ENCODE measurements at regions not wholly inside any gene's neighbourhood (a gene's known extent, or its start where the extent isn't known, plus 50 kb on each side); places are given as distances from the start of the nearest gene placed in this dataset.

DNA sequence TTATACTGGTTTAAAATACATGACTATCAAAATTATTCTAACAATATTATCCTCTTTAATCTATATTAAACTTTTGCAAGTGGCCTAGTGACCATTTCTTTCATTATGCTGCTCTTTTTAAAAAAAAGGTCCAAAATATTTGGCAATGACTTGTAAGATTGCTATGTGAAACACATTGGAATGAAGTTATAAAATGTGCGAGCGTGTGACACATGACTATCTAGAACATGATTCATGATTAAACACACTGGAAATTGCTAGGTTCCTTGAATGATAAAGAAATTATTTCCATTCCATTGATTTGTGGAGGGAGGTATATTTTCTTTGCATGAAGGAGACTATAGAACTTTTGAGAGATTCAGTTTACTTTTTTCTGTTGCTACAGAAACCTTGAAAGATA is 739.1 kb downstream of the DIAPH3 start:
- TF ChIP-seq, protein P1, sequence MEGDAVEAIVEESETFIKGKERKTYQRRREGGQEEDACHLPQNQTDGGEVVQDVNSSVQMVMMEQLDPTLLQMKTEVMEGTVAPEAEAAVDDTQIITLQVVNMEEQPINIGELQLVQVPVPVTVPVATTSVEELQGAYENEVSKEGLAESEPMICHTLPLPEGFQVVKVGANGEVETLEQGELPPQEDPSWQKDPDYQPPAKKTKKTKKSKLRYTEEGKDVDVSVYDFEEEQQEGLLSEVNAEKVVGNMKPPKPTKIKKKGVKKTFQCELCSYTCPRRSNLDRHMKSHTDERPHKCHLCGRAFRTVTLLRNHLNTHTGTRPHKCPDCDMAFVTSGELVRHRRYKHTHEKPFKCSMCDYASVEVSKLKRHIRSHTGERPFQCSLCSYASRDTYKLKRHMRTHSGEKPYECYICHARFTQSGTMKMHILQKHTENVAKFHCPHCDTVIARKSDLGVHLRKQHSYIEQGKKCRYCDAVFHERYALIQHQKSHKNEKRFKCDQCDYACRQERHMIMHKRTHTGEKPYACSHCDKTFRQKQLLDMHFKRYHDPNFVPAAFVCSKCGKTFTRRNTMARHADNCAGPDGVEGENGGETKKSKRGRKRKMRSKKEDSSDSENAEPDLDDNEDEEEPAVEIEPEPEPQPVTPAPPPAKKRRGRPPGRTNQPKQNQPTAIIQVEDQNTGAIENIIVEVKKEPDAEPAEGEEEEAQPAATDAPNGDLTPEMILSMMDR (conservative IDR thresholded peaks at IDR 0.05; ENCODE audit: low read depth in 2 of 2), result no peak
- TF ChIP-seq, protein P2, sequence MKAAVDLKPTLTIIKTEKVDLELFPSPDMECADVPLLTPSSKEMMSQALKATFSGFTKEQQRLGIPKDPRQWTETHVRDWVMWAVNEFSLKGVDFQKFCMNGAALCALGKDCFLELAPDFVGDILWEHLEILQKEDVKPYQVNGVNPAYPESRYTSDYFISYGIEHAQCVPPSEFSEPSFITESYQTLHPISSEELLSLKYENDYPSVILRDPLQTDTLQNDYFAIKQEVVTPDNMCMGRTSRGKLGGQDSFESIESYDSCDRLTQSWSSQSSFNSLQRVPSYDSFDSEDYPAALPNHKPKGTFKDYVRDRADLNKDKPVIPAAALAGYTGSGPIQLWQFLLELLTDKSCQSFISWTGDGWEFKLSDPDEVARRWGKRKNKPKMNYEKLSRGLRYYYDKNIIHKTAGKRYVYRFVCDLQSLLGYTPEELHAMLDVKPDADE (IDR thresholded peaks at IDR 0.05), result no peak

All from GM23338 (cell line).